CD14-positive monocyte (primary cell): ENCODE measurements at regions not wholly inside any gene's neighbourhood (a gene's known extent, or its start where the extent isn't known, plus 50 kb on each side); places are given as distances from the start of the nearest gene placed in this dataset.
"Not testable (repeated sequence)": the region's sequence is repeated elsewhere in the genome, so short reads cannot be mapped to it uniquely, and the experiment has no call there.

Experiments
- DNase-seq, 3 donors: peaks; one replicate each; pipeline ENCODE4 v3.0.0-alpha.2; 2011 to 2022
- H2AFZ ChIP-seq: 2 replicates; pipeline ENCODE4 v1.6.0; 2012; ENCODE audit warnings: mild to moderate bottlenecking, low read depth, low read length, inconsistent platforms; ENCODE audit not compliant: insufficient read depth, poor library complexity, severe bottlenecking
- H3K27ac ChIP-seq, 2 donors: 1 replicate in 1 of 2; 2 replicates in 1 of 2; pipeline ENCODE4 v1.5.1; 2012 to 2013; ENCODE audit warnings: low read length in 2 of 2, control low read depth in 1 of 2, inconsistent platforms in 1 of 2, low read depth in 1 of 2, mild to moderate bottlenecking in 1 of 2
- H3K27me3 ChIP-seq, 2 donors: one replicate each; pipeline versions ENCODE4 v1.6.0 to v1.6.1; 2011 to 2013; ENCODE audit warnings: low read length in 2 of 2; ENCODE audit not compliant: control insufficient read depth in 2 of 2, insufficient read depth in 2 of 2
- H3K36me3 ChIP-seq, 2 donors: replicated peaks in 1 of 2; 1 replicate in 1 of 2; 2 replicates in 1 of 2; pipeline versions ENCODE4 v1.5.1 to v1.6.1; 2012 to 2013; ENCODE audit warnings: low read length in 2 of 2, control low read depth in 1 of 2, inconsistent platforms in 1 of 2, mild to moderate bottlenecking in 1 of 2; ENCODE audit not compliant: insufficient read depth in 2 of 2, control insufficient read depth in 1 of 2
- H3K4me1 ChIP-seq, 2 donors: 1 replicate in 1 of 2; 2 replicates in 1 of 2; pipeline versions ENCODE4 v1.5.1 to v1.6.1; 2012 to 2013; ENCODE audit warnings: low read length in 2 of 2, control low read depth in 1 of 2, inconsistent platforms in 1 of 2, mild to moderate bottlenecking in 1 of 2, moderate library complexity in 1 of 2; ENCODE audit not compliant: insufficient read depth in 2 of 2, control insufficient read depth in 1 of 2
- H3K4me2 ChIP-seq: replicated peaks from 2 replicates; pipeline ENCODE3; 2012; ENCODE audit warnings: low read length, moderate library complexity, mild to moderate bottlenecking; ENCODE audit not compliant: poor library complexity, severe bottlenecking; ENCODE audit errors: extremely low read depth
- H3K4me3 ChIP-seq, 3 experiments: fragments of 200-600 bp in 1 of 3; sonication (generic) in 1 of 3; replicated peaks in 1 of 3; 1 replicate in 2 of 3; 2 replicates in 1 of 3; pipeline ENCODE4 v1.5.1; 2011 to 2013; ENCODE audit warnings: low read length in 3 of 3, mild to moderate bottlenecking in 3 of 3, control low read depth in 2 of 3, low read depth in 2 of 3, inconsistent platforms in 1 of 3, moderate library complexity in 1 of 3
- H3K79me2 ChIP-seq: 2 replicates; pipeline ENCODE4 v1.6.0; 2012; ENCODE audit warnings: mild to moderate bottlenecking, control low read depth, inconsistent platforms, low read length, moderate library complexity; ENCODE audit not compliant: insufficient read depth
- H3K9ac ChIP-seq: 2 replicates; pipeline ENCODE4 v1.6.0; 2017; ENCODE audit warnings: low read length, mild to moderate bottlenecking; ENCODE audit not compliant: insufficient read depth, poor library complexity, severe bottlenecking
- H3K9me3 ChIP-seq, 2 donors: replicated peaks in 1 of 2; 1 replicate in 1 of 2; 2 replicates in 1 of 2; pipeline versions ENCODE4 v1.5.1 to v1.6.1; 2012 to 2013; ENCODE audit warnings: low read length in 2 of 2, control low read depth in 1 of 2; ENCODE audit not compliant: control insufficient read depth in 1 of 2, insufficient read depth in 1 of 2
- H4K20me1 ChIP-seq: 2 replicates; pipeline ENCODE4 v1.6.0; 2012; ENCODE audit warnings: mild to moderate bottlenecking, low read length, control low read depth, moderate library complexity; ENCODE audit not compliant: insufficient read depth
- H3K27ac Mint-ChIP-seq, 7 donors: one replicate each; pipeline ENCODE4 v1.8.0; 2020; ENCODE audit warnings: mild to moderate bottlenecking in 7 of 7, mixed read lengths in 7 of 7, moderate library complexity in 6 of 7, inconsistent platforms in 2 of 7
- H3K27me3 Mint-ChIP-seq, 3 donors: one replicate each; pipeline ENCODE4 v1.8.0; 2021 to 2022; ENCODE audit warnings: low read depth in 3 of 3, mild to moderate bottlenecking in 3 of 3, mixed read lengths in 3 of 3, moderate library complexity in 3 of 3, inconsistent platforms in 1 of 3
- H3K36me3 Mint-ChIP-seq, 2 donors: one replicate each; pipeline ENCODE4 v1.8.0; 2020; ENCODE audit warnings: mixed read lengths in 2 of 2, inconsistent platforms in 1 of 2, mild to moderate bottlenecking in 1 of 2
- H3K4me1 Mint-ChIP-seq: one replicate; pipeline ENCODE4 v1.8.0; 2020; ENCODE audit warnings: mild to moderate bottlenecking, mixed read lengths
- H3K4me3 Mint-ChIP-seq, 2 donors: one replicate each; pipeline ENCODE4 v1.8.0; 2020; ENCODE audit warnings: mild to moderate bottlenecking in 2 of 2, mixed read lengths in 2 of 2, moderate library complexity in 1 of 2
- H3K9me3 Mint-ChIP-seq, 7 donors: one replicate each; pipeline ENCODE4 v1.8.0; 2020 to 2022; ENCODE audit warnings: mixed read lengths in 7 of 7, mild to moderate bottlenecking in 6 of 7, moderate library complexity in 6 of 7, inconsistent platforms in 2 of 7
- WGBS: methylation state at CpG from one replicate; pipeline ENCODE4 v1.1.5; 2013; ENCODE audit warnings: missing lambda C conversion rate; ENCODE audit not compliant: insufficient coverage; 5-methylcytosine and 5-hydroxymethylcytosine counted together
- intact Hi-C, 2 donors: fragments of 100-400 bp; cut with micrococcal nuclease; formaldehyde crosslinking; loops; one replicate each; pipeline versions ENCODE4 v1.15.0 to v1.15.1; 2023
- TF ChIP-seq, protein P1 (sequence below): fragments of 200-600 bp; IDR thresholded peaks from one replicate; pipeline ENCODE4 v1.8.0; 2022; ENCODE audit warnings: antibody characterized with exemption, mild to moderate bottlenecking

DNA sequence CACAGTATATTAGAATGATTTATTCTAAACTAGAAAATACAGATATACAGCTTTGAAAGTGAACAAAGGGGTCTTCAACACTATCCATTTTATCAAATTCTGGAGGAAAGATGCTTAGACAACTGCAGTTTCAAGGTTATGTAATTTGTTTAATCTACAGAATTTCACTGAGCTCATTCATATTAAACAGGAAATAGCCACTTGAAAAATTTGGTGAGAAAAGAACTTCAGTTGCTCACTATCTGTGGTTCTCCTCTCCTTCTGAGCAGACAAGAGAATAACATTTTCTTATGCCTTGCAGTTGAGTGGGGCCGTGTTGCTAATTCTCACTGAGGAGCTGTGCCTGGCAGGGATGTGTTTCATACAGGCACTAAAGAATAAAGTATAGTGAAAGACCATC, 1428.2 kb downstream of the CDH12 start:
- H3K4me3 Mint-ChIP-seq = no peak overlapping the region
- no peaks in the 10 kb centered on the region for H3K9me3 Mint-ChIP-seq

DNA sequence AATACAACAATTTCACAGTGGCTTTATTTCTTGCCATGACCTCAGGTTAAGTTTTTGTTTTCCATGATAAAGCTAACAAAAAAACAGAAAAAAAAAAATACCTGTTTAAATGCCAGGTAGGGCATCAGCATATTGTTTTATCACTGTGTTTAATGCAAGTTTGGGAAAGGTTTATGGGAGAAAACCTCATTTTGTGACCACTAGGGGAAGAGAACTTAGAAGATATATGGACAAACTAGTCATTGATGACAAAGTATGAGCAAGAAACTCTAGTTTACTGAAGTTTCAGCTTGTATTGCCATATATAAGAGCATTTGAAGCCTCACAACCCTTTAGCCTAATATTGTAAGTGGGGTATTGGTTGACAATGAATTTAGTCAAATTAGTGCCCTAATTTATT, 1431.4 kb upstream of the CDH18 start:
- no peaks in the 10 kb centered on the region for H4K20me1 ChIP-seq
- DNase-seq = no peak
- intact Hi-C loops = no loop called here
- no peaks in the 10 kb centered on the region for H3K79me2 ChIP-seq
- H3K27ac Mint-ChIP-seq = no peak overlapping the region
- no peaks in the 10 kb centered on the region for H3K27me3 ChIP-seq
- no peaks in the 10 kb centered on the region for H3K4me1 Mint-ChIP-seq
- peaks cover 0 to 1% (median 0%) of the 10 kb centered on the region in 3 donors for H3K27me3 Mint-ChIP-seq
- no peak overlapping the region for H3K9ac ChIP-seq
- H3K4me3 Mint-ChIP-seq = no peak overlapping the region
- H3K9me3 Mint-ChIP-seq = peaks cover 0 to 3% (median 0%) of the 10 kb centered on the region in 7 donors
- H3K4me2 ChIP-seq = no peak overlapping the region
- no peaks in the 10 kb centered on the region for H3K36me3 Mint-ChIP-seq
- H3K4me3 ChIP-seq = no peak overlapping the region
- H3K27ac ChIP-seq = no peak overlapping the region
- H2AFZ ChIP-seq = no peak overlapping the region
- H3K36me3 ChIP-seq = no peaks in the 10 kb centered on the region
- H3K4me1 ChIP-seq = no peaks in the 10 kb centered on the region
- TF ChIP-seq, protein P1, sequence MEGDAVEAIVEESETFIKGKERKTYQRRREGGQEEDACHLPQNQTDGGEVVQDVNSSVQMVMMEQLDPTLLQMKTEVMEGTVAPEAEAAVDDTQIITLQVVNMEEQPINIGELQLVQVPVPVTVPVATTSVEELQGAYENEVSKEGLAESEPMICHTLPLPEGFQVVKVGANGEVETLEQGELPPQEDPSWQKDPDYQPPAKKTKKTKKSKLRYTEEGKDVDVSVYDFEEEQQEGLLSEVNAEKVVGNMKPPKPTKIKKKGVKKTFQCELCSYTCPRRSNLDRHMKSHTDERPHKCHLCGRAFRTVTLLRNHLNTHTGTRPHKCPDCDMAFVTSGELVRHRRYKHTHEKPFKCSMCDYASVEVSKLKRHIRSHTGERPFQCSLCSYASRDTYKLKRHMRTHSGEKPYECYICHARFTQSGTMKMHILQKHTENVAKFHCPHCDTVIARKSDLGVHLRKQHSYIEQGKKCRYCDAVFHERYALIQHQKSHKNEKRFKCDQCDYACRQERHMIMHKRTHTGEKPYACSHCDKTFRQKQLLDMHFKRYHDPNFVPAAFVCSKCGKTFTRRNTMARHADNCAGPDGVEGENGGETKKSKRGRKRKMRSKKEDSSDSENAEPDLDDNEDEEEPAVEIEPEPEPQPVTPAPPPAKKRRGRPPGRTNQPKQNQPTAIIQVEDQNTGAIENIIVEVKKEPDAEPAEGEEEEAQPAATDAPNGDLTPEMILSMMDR = no peak
- H3K9me3 ChIP-seq = no peaks in the 10 kb centered on the region

More for the DNA sequence above, 1428.2 kb downstream of the CDH12 start:
- WGBS = no CpG with 5 or more reads among the region's 1 CpG
- Mint-ChIP-seq H3K27ac (no peak overlapping the region), H3K4me1 (no peaks in the 10 kb centered on the region), H3K27me3 (peaks cover 0 to 1% (median 1%) of the 10 kb centered on the region in 3 donors), H3K36me3 (no peaks in the 10 kb centered on the region)
- Histone ChIP-seq H3K9me3 (no peaks in the 10 kb centered on the region), H3K27ac (no peak overlapping the region), H3K4me3 (no peak overlapping the region), H3K79me2 (no peaks in the 10 kb centered on the region), H4K20me1 (no peaks in the 10 kb centered on the region), H3K4me2 (no peak overlapping the region), H3K9ac (no peak overlapping the region), H3K27me3 (no peaks in the 10 kb centered on the region), H2AFZ (no peak overlapping the region), H3K4me1 (no peaks in the 10 kb centered on the region), H3K36me3 (no peaks in the 10 kb centered on the region)
- intact Hi-C loops = no loop called here
- DNase-seq = no peak
- TF ChIP-seq, protein P1 = no peak

DNA sequence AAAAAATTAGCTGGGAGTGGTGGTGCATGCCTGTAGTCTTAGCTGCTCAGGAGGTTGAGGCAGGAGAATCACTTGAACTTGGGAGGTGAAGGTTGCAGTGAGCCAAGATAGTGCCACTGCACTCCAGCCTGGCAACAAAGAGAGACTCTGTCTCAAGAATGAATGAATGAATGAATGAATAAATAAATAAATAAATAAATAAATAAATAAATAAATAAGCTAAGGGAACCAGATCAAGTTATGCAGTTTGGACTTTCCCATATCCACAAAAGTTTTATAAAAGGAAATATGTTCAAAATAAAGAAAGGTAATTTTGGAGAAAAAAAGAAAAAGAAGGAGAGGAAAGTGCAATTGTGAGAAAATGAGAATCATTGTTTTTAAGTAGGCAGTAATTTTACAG, 1414.1 kb upstream of the CDH18 start:
- H3K27ac ChIP-seq, H3K9me3 Mint-ChIP-seq, H3K4me3 Mint-ChIP-seq, DNase-seq, H3K4me1 Mint-ChIP-seq, H3K27me3 Mint-ChIP-seq, H3K79me2 ChIP-seq, H3K27me3 ChIP-seq, H3K36me3 Mint-ChIP-seq, H4K20me1 ChIP-seq, H3K4me3 ChIP-seq, H3K9ac ChIP-seq, H3K36me3 ChIP-seq, H3K4me2 ChIP-seq, H3K27ac Mint-ChIP-seq, H3K9me3 ChIP-seq, H3K4me1 ChIP-seq, H2AFZ ChIP-seq, intact Hi-C loops: not testable (repeated sequence)
